Body of pancreas (tissue), 4 donors: ENCODE measurements at regions not wholly inside any gene's neighbourhood (a gene's known extent, or its start where the extent isn't known, plus 50 kb on each side); places are given as distances from the start of the nearest gene placed in this dataset.

Source experiments
- ATAC-seq: fragments of 150-250 bp; one replicate; pipeline ENCODE4 v1.9.1; 2016
- DNase-seq, 4 donors: peaks; one replicate each; pipeline ENCODE4 v3.0.0-alpha.2; 2019
- H3K27ac ChIP-seq, 4 donors: fragments of 200-600 bp; sonication (generic); 1 replicate in 3 of 4; 2 replicates in 1 of 4; pipeline versions ENCODE4 v1.5.1 to v1.6.1; 2016 to 2019; ENCODE audit warnings: mild to moderate bottlenecking in 1 of 4, mixed read lengths in 1 of 4, moderate library complexity in 1 of 4
- H3K27me3 ChIP-seq, 2 donors: fragments of 200-600 bp; sonication (generic); one replicate each; pipeline ENCODE4 v1.6.0; 2016; ENCODE audit warnings: mild to moderate bottlenecking in 1 of 2
- H3K36me3 ChIP-seq, 2 donors: fragments of 200-600 bp; sonication (generic); replicated peaks in 1 of 2; 2 replicates each; pipeline ENCODE4 v1.5.1; 2016; ENCODE audit warnings: low read depth in 2 of 2; ENCODE audit not compliant: insufficient read depth in 1 of 2
- H3K4me1 ChIP-seq: fragments of 200-600 bp; sonication (generic); one replicate; pipeline ENCODE4 v1.6.0; 2016
- H3K4me3 ChIP-seq, 2 donors: fragments of 200-600 bp; sonication (generic); 1 replicate in 1 of 2; 2 replicates in 1 of 2; pipeline ENCODE4 v1.5.1; 2016 to 2019
- H3K9me3 ChIP-seq, 3 donors: fragments of 200-600 bp; sonication (generic); 1 replicate in 2 of 3; 2 replicates in 1 of 3; pipeline ENCODE4 v1.5.1; 2016
- POLR2A ChIP-seq, 3 donors: fragments of 450-650 bp; IDR thresholded peaks; one replicate each; pipeline ENCODE4 v1.6.1; 2016; ENCODE audit warnings: antibody characterized with exemption in 3 of 3, mild to moderate bottlenecking in 2 of 3
- WGBS, 2 donors: methylation state at CpG; one replicate each; pipeline ENCODE4 v1.1.5; 2017; 5-methylcytosine and 5-hydroxymethylcytosine counted together
- intact Hi-C: fragments of 100-400 bp; cut with DNase I; formaldehyde crosslinking; loops from one replicate; pipeline ENCODE4 v1.15.1; 2023
- TF ChIP-seq, protein P1 (sequence below), 7 experiments: fragments of 450-650 bp in 4 of 7; fragments of 200-600 bp in 3 of 7; sonication (generic) in 3 of 7; IDR thresholded peaks; one replicate each; pipeline ENCODE4 v1.5.1; 2016 to 2019; ENCODE audit warnings: antibody characterized with exemption in 7 of 7

GRCh38 chr3:18635215-18635614 lies 210.1 kb upstream of the SATB1 start:
- Histone ChIP-seq H3K4me3 (no peak overlapping the region), H3K9me3 (no peaks in the 10 kb centered on the region), H3K36me3 (no peaks in the 10 kb centered on the region), H3K27me3 (no peaks in the 10 kb centered on the region), H3K4me1 (peaks cover 5% of the 10 kb centered on the region), H3K27ac (no peak overlapping the region)
- ATAC-seq, result no peak
- no peak for DNase-seq
- intact Hi-C loops, result no loop called here
- 50 to 56% methylated on average over 3 of the region's 3 CpGs for WGBS, 2 donors
- TF ChIP-seq, protein P1, sequence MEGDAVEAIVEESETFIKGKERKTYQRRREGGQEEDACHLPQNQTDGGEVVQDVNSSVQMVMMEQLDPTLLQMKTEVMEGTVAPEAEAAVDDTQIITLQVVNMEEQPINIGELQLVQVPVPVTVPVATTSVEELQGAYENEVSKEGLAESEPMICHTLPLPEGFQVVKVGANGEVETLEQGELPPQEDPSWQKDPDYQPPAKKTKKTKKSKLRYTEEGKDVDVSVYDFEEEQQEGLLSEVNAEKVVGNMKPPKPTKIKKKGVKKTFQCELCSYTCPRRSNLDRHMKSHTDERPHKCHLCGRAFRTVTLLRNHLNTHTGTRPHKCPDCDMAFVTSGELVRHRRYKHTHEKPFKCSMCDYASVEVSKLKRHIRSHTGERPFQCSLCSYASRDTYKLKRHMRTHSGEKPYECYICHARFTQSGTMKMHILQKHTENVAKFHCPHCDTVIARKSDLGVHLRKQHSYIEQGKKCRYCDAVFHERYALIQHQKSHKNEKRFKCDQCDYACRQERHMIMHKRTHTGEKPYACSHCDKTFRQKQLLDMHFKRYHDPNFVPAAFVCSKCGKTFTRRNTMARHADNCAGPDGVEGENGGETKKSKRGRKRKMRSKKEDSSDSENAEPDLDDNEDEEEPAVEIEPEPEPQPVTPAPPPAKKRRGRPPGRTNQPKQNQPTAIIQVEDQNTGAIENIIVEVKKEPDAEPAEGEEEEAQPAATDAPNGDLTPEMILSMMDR (IDR thresholded peaks at IDR 0.05), result no peak
- no peak for TF ChIP-seq POLR2A (IDR thresholded peaks at IDR 0.05)

DNA sequence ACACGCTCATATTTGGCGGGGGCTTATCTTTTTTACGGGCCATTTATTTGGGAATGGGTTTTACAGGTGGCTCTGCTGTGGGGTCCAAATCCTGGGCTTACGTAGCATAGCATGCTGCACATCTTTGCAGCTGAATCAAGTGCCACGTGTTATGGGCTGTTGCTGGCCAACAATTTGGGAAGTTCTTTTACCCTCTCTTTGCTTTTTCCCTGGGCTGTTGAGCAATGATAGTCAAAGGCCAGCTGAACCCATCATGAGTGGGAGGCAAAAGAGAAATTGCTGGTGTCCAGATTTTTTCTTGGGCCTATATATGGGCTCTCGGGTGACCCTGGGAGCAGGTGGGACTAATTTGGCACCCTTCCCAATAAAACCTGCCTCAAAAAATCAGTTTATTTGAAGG lies 209.3 kb upstream of the SATB1 start:
- DNase-seq (no peak), ATAC-seq (no peak)
- H3K4me3 ChIP-seq, result no peak overlapping the region
- H3K27ac ChIP-seq, result no peak overlapping the region
- intact Hi-C loops, result no loop called here
- H3K9me3 ChIP-seq, result no peaks in the 10 kb centered on the region
- TF ChIP-seq, protein P1 (IDR thresholded peaks at IDR 0.05), result no peak
- TF ChIP-seq POLR2A (IDR thresholded peaks at IDR 0.05), result no peak
- 78 to 86% methylated on average over 6 of the region's 6 CpGs for WGBS, 2 donors
- no peaks in the 10 kb centered on the region for H3K27me3 ChIP-seq
- no peaks in the 10 kb centered on the region for H3K36me3 ChIP-seq
- H3K4me1 ChIP-seq, result peaks cover 5% of the 10 kb centered on the region

GRCh38 chr3:18633002-18633401 lies 207.9 kb upstream of the SATB1 start:
- Histone ChIP-seq H3K4me3 (no peak overlapping the region), H3K9me3 (no peaks in the 10 kb centered on the region), H3K27me3 (no peaks in the 10 kb centered on the region), H3K27ac (no peak overlapping the region), H3K4me1 (peaks cover 5% of the 10 kb centered on the region), H3K36me3 (no peaks in the 10 kb centered on the region)
- DNase-seq (no peak), ATAC-seq (no peak)
- 32 to 43% methylated on average over 7 of the region's 7 CpGs for WGBS, 2 donors
- intact Hi-C loops, result no loop called here
- TF ChIP-seq, protein P1 (IDR thresholded peaks at IDR 0.05), result no peak
- TF ChIP-seq POLR2A (IDR thresholded peaks at IDR 0.05), result no peak

- H3K4me1 ChIP-seq, result peaks cover 5% of the 10 kb centered on the region
- ATAC-seq (no peak), DNase-seq (no peak)
- H3K27me3 ChIP-seq, result no peaks in the 10 kb centered on the region
- TF ChIP-seq POLR2A (IDR thresholded peaks at IDR 0.05), result no peak
- TF ChIP-seq, protein P1 (IDR thresholded peaks at IDR 0.05), result no peak
- H3K27ac ChIP-seq, result no peak overlapping the region
- H3K36me3 ChIP-seq, result no peaks in the 10 kb centered on the region
- WGBS, 2 donors, result 67 to 73% methylated on average over 4 of the region's 4 CpGs
- intact Hi-C loops, result no loop called here
- no peak overlapping the region for H3K4me3 ChIP-seq
- H3K9me3 ChIP-seq, result no peaks in the 10 kb centered on the region
Observed at GRCh38 chr3:18630295-18630694, 205.2 kb upstream of the SATB1 start.

GRCh38 chr3:18625085-18625484 lies 199.9 kb upstream of the SATB1 start:
- no peak for ATAC-seq
- WGBS, 2 donors, result 67 to 81% methylated on average over 2 of the region's 2 CpGs
- TF ChIP-seq, protein P1 (IDR thresholded peaks at IDR 0.05), result no peak
- TF ChIP-seq POLR2A (IDR thresholded peaks at IDR 0.05), result no peak

More at GRCh38 chr3:18625085-18625484, 199.9 kb upstream of the SATB1 start:
- H3K27me3 ChIP-seq, result no peaks in the 10 kb centered on the region
- H3K4me3 ChIP-seq, result no peak overlapping the region
- no peak for DNase-seq
- intact Hi-C loops, result no loop called here
- H3K36me3 ChIP-seq, result no peaks in the 10 kb centered on the region
- H3K27ac ChIP-seq, result no peak overlapping the region
- no peaks in the 10 kb centered on the region for H3K9me3 ChIP-seq
- no peaks in the 10 kb centered on the region for H3K4me1 ChIP-seq
